ENCODE measurements at regions not wholly inside any gene's neighbourhood (a gene's known extent, or its start where the extent isn't known, plus 50 kb on each side); places are given as distances from the start of the nearest gene placed in this dataset.

- Mint-ChIP-seq H3K36me3 (no peaks in the 10 kb centered on the region), H3K27me3 (ENCODE audit: low read depth) (peaks cover 67% of the 10 kb centered on the region), H3K4me1 (no peaks in the 10 kb centered on the region), H3K9me3 (no peaks in the 10 kb centered on the region), H3K4me3 (no peak overlapping the region), H3K27ac (no peak overlapping the region)
- no peak for DNase-seq (ENCODE audit: low spot score in 2 of 2, unreplicated experiment in 2 of 2)
- no peak for TF ChIP-seq CTCF (IDR thresholded peaks at IDR 0.05; ENCODE audit: unreplicated experiment)
These were observed 439.0 kb upstream of the CCL2 start for GRCh38 chr17:33816036-33816435.

GRCh38 chr17:33816842-33817617 is 438.1 kb upstream of the CCL2 start:
- no peak for TF ChIP-seq CTCF (IDR thresholded peaks at IDR 0.05; ENCODE audit: unreplicated experiment)
- Mint-ChIP-seq H3K27ac (no peak overlapping the region), H3K9me3 (no peaks in the 10 kb centered on the region), H3K4me1 (no peaks in the 10 kb centered on the region), H3K4me3 (no peak overlapping the region), H3K36me3 (no peaks in the 10 kb centered on the region), H3K27me3 (ENCODE audit: low read depth) (peaks cover 66% of the 10 kb centered on the region)
- no peak for DNase-seq (ENCODE audit: low spot score in 2 of 2, unreplicated experiment in 2 of 2)

GRCh38 chr17:33819539-33819938 is 435.5 kb upstream of the CCL2 start:
- H3K4me1 Mint-ChIP-seq = no peaks in the 10 kb centered on the region
- TF ChIP-seq CTCF (IDR thresholded peaks at IDR 0.05; ENCODE audit: unreplicated experiment) = no peak
- H3K27ac Mint-ChIP-seq = no peak overlapping the region
- peaks cover 72% of the 10 kb centered on the region for H3K27me3 Mint-ChIP-seq (ENCODE audit: low read depth)
- no peaks in the 10 kb centered on the region for H3K36me3 Mint-ChIP-seq
- no peak overlapping the region for H3K4me3 Mint-ChIP-seq
- no peak for DNase-seq (ENCODE audit: low spot score in 2 of 2, unreplicated experiment in 2 of 2)
- H3K9me3 Mint-ChIP-seq = no peaks in the 10 kb centered on the region

- H3K27me3 Mint-ChIP-seq (ENCODE audit: low read depth) = peaks cover 31% of the 10 kb centered on the region
- H3K27ac Mint-ChIP-seq = no peak overlapping the region
- no peaks in the 10 kb centered on the region for H3K4me1 Mint-ChIP-seq
- no peak overlapping the region for H3K4me3 Mint-ChIP-seq
- H3K36me3 Mint-ChIP-seq = no peaks in the 10 kb centered on the region
- DNase-seq (ENCODE audit: low spot score in 2 of 2, unreplicated experiment in 2 of 2) = no peak
- no peaks in the 10 kb centered on the region for H3K9me3 Mint-ChIP-seq
- TF ChIP-seq CTCF (IDR thresholded peaks at IDR 0.05; ENCODE audit: unreplicated experiment) = no peak
These were observed 422.8 kb upstream of the CCL2 start for GRCh38 chr17:33832262-33832661.

- Mint-ChIP-seq H3K36me3 (no peaks in the 10 kb centered on the region), H3K27ac (no peak overlapping the region), H3K9me3 (no peaks in the 10 kb centered on the region), H3K4me1 (no peaks in the 10 kb centered on the region), H3K4me3 (no peak overlapping the region), H3K27me3 (ENCODE audit: low read depth) (peaks cover 45% of the 10 kb centered on the region)
- no peak for DNase-seq (ENCODE audit: low spot score in 2 of 2, unreplicated experiment in 2 of 2)
- no peak for TF ChIP-seq CTCF (IDR thresholded peaks at IDR 0.05; ENCODE audit: unreplicated experiment)
These were observed 417.8 kb upstream of the CCL2 start for GRCh38 chr17:33837281-33837680.

Data from mesothelial cell of epicardium (in vitro differentiated cells).